Breast epithelium (tissue), 4 donors: ENCODE measurements at regions not wholly inside any gene's neighbourhood (a gene's known extent, or its start where the extent isn't known, plus 50 kb on each side); places are given as distances from the start of the nearest gene placed in this dataset.

ENCODE experiments used
- DNase-seq, 2 donors: peaks; one replicate each; pipeline ENCODE4 v3.0.0-alpha.2; 2019; ENCODE audit warnings: low spot score in 2 of 2
- H3K27ac ChIP-seq, 2 donors: fragments of 200-600 bp; sonication (generic) in 1 of 2; one replicate each; pipeline ENCODE4 v1.5.1; 2016 to 2019; ENCODE audit warnings: mild to moderate bottlenecking in 1 of 2
- H3K27me3 ChIP-seq, 2 donors: fragments of 200-600 bp; sonication (generic) in 1 of 2; one replicate each; pipeline versions ENCODE4 v1.5.1 to v1.6.0; 2017 to 2019; ENCODE audit warnings: control low read depth in 1 of 2, mild to moderate bottlenecking in 1 of 2
- H3K36me3 ChIP-seq: fragments of 200-600 bp; one replicate; pipeline ENCODE4 v1.5.1; 2019
- H3K4me1 ChIP-seq, 2 donors: fragments of 200-600 bp; sonication (generic); one replicate each; pipeline ENCODE4 v1.5.1; 2016 to 2019; ENCODE audit warnings: control low read depth in 1 of 2
- H3K4me3 ChIP-seq, 3 donors: fragments of 200-600 bp; sonication (generic); 1 replicate in 2 of 3; 2 replicates in 1 of 3; pipeline ENCODE4 v1.5.1; 2016 to 2019; ENCODE audit warnings: mild to moderate bottlenecking in 3 of 3, moderate library complexity in 2 of 3
- H3K9me3 ChIP-seq, 2 donors: fragments of 200-600 bp; sonication (generic) in 1 of 2; one replicate each; pipeline ENCODE4 v1.5.1; 2016 to 2019; ENCODE audit warnings: control low read depth in 1 of 2
- POLR2A ChIP-seq: fragments of 450-650 bp; IDR thresholded peaks from one replicate; pipeline ENCODE4 v1.6.1; 2016; ENCODE audit warnings: antibody characterized with exemption, mild to moderate bottlenecking, moderate library complexity
- POLR2AphosphoS5 ChIP-seq, 3 donors: sonication (generic); formaldehyde crosslinking; IDR thresholded peaks; one replicate each; pipeline ENCODE4 v1.6.1; 2017; ENCODE audit warnings: antibody characterized with exemption in 3 of 3
- intact Hi-C: fragments of 100-400 bp; cut with DNase I; formaldehyde crosslinking; loops from one replicate; pipeline ENCODE4 v1.15.1; 2023; ENCODE audit warnings: low total_unique reads
- TF ChIP-seq, protein P1 (sequence below), 3 donors: fragments of 450-650 bp; IDR thresholded peaks; one replicate each; pipeline ENCODE4 v1.5.1; 2016 to 2017; ENCODE audit warnings: antibody characterized with exemption in 3 of 3, mild to moderate bottlenecking in 3 of 3, moderate library complexity in 3 of 3

DNA sequence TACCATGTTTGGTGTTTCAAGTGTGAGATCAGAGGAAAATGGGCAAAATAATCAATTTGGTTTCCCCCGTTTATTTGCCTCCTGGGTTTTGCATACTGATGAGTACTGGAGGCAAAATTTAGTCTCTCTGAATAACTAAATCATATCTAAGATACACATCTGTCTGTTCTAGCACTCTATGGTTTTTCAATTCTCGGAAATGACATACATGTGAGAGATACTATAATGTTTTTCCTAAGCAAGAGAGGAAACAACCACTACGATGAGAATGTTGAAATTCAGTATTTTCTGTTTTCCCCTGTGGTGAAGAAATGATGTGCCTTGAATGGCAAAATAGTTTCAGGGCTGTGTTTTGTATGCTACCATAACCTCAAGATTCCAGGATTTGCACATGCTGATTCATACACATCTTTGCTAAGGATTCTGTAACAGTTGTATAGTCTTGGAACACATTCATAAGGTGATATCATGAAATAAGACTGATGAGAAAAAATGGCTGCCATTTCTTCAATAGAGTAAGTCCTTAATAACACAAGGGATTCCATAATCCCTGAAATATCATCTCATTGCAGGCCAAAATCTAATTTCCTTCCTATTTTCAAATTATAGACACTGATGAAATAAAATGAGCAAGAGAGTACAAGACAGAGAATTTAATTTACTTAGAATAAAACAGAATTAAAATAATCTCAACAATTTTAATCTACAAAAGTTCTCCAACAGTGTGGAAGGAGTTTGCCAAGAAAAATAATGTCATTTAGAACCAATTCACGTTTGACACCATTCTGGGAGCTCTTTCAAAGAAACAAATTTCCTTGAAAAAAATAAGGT lies 316.6 kb downstream of the FIGN start:
- intact Hi-C loops = no loop called here
- Histone ChIP-seq H3K9me3 (no peaks in the 10 kb centered on the region), H3K36me3 (no peaks in the 10 kb centered on the region), H3K27ac (no peak overlapping the region), H3K4me1 (no peaks in the 10 kb centered on the region), H3K4me3 (no peak overlapping the region), H3K27me3 (no peaks in the 10 kb centered on the region)
- TF ChIP-seq, protein P1, sequence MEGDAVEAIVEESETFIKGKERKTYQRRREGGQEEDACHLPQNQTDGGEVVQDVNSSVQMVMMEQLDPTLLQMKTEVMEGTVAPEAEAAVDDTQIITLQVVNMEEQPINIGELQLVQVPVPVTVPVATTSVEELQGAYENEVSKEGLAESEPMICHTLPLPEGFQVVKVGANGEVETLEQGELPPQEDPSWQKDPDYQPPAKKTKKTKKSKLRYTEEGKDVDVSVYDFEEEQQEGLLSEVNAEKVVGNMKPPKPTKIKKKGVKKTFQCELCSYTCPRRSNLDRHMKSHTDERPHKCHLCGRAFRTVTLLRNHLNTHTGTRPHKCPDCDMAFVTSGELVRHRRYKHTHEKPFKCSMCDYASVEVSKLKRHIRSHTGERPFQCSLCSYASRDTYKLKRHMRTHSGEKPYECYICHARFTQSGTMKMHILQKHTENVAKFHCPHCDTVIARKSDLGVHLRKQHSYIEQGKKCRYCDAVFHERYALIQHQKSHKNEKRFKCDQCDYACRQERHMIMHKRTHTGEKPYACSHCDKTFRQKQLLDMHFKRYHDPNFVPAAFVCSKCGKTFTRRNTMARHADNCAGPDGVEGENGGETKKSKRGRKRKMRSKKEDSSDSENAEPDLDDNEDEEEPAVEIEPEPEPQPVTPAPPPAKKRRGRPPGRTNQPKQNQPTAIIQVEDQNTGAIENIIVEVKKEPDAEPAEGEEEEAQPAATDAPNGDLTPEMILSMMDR (IDR thresholded peaks at IDR 0.05) = no peak
- TF ChIP-seq POLR2AphosphoS5 (IDR thresholded peaks at IDR 0.05) (no peak), POLR2A (no peak)
- DNase-seq = no peak

DNA sequence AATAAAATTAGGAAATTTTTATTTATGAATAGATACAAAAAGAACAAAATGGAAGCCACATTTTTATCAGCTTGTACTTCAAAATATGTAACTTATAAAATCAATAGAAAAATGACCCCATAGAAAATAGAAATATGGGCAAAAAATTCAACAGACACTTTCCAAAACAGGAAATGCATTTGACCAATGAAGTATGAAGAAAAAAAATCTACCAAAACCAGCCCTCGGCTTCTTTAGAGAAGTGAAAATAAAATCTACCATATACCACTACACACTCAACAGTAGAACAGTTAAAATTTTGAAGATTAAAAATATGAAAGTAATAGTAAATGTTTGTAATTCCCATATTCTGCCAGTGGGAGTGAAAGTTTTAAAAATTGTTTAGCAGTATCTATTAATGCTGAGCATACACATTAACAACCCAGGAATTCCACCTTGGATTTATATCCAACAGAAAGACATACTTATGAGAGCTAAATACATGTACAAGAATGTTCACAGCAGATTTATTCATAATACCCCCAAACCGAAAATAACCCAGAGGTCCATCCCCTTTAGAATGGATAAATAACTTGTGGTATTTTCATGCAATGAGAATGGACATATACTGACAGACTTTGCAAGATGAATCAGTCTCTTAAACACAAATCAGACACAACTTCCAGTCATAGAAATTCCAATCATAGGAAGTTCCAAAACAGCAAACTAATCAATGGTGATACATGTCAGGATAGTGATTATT lies 318.0 kb downstream of the FIGN start:
- Histone ChIP-seq H3K36me3 (no peaks in the 10 kb centered on the region), H3K4me1 (no peaks in the 10 kb centered on the region), H3K27me3 (no peaks in the 10 kb centered on the region), H3K27ac (no peak overlapping the region), H3K9me3 (no peaks in the 10 kb centered on the region), H3K4me3 (no peak overlapping the region)
- no peak for DNase-seq
- TF ChIP-seq POLR2AphosphoS5 (IDR thresholded peaks at IDR 0.05) = no peak
- TF ChIP-seq POLR2A = no peak
- TF ChIP-seq, protein P1 (IDR thresholded peaks at IDR 0.05) = no peak
- intact Hi-C loops = no loop called here

- intact Hi-C loops = no loop called here
- TF ChIP-seq POLR2AphosphoS5 (IDR thresholded peaks at IDR 0.05) = no peak
- no peak for TF ChIP-seq POLR2A
- TF ChIP-seq, protein P1 (IDR thresholded peaks at IDR 0.05) = no peak
- H3K4me3 ChIP-seq = no peak overlapping the region
Observed at GRCh38 chr2:163414121-163414520, 321.7 kb downstream of the FIGN start.

GRCh38 chr2:163407296-163407695 lies 328.5 kb downstream of the FIGN start:
- no peak overlapping the region for H3K4me3 ChIP-seq
- no peaks in the 10 kb centered on the region for H3K4me1 ChIP-seq
- no peak for DNase-seq
- no peaks in the 10 kb centered on the region for H3K36me3 ChIP-seq
- no peak overlapping the region for H3K27ac ChIP-seq
- no peaks in the 10 kb centered on the region for H3K27me3 ChIP-seq
- intact Hi-C loops = no loop called here
- H3K9me3 ChIP-seq = no peaks in the 10 kb centered on the region
- TF ChIP-seq, protein P1 (IDR thresholded peaks at IDR 0.05) = no peak
- no peak for TF ChIP-seq POLR2AphosphoS5 (IDR thresholded peaks at IDR 0.05)
- TF ChIP-seq POLR2A = no peak

More at GRCh38 chr2:163414121-163414520, 321.7 kb downstream of the FIGN start:
- Histone ChIP-seq H3K9me3 (no peaks in the 10 kb centered on the region), H3K27ac (no peak overlapping the region), H3K36me3 (no peaks in the 10 kb centered on the region), H3K4me1 (no peaks in the 10 kb centered on the region), H3K27me3 (no peaks in the 10 kb centered on the region)
- no peak for DNase-seq

GRCh38 chr2:163405298-163405697 lies 330.5 kb downstream of the FIGN start:
- Histone ChIP-seq H3K36me3 (no peaks in the 10 kb centered on the region), H3K27ac (no peak overlapping the region), H3K4me1 (no peaks in the 10 kb centered on the region), H3K9me3 (no peaks in the 10 kb centered on the region), H3K27me3 (no peaks in the 10 kb centered on the region), H3K4me3 (no peak overlapping the region)
- no peak for DNase-seq
- intact Hi-C loops = no loop called here
- no peak for TF ChIP-seq POLR2A
- TF ChIP-seq POLR2AphosphoS5 (IDR thresholded peaks at IDR 0.05) = no peak
- TF ChIP-seq, protein P1 (IDR thresholded peaks at IDR 0.05) = no peak
